WTC11 (cell line): ENCODE measurements at regions not wholly inside any gene's neighbourhood (a gene's known extent, or its start where the extent isn't known, plus 50 kb on each side); places are given as distances from the start of the nearest gene placed in this dataset.

Source experiments
- ATAC-seq: fragments of 200-7000 bp; cut with Tn5 transposase; 2 replicates; pipeline ENCODE4 v1.10.0; 2021; ENCODE audit warnings: mild to moderate bottlenecking, moderate library complexity
- CTCF ChIA-PET: fragments of 300-600 bp; sonication (Branson Sonifier 250); formaldehyde crosslinking; loops from one replicate; lab custom pipeline; 2021; ENCODE audit warnings: antibody characterized with exemption; lab: Charles Lee
- POLR2A ChIA-PET: fragments of 350-600 bp; sonication (Branson Sonifier 250); formaldehyde crosslinking; loops from one replicate; lab custom pipeline; 2021; ENCODE audit warnings: antibody characterized with exemption; lab: Charles Lee
- DNase-seq: peaks from one replicate; pipeline ENCODE4 v3.0.0; 2021; ENCODE audit warnings: low spot score
- H3K27ac Mint-ChIP-seq: 2 replicates; pipeline ENCODE4 v1.8.0; 2021; ENCODE audit warnings: mixed read lengths
- H3K27me3 Mint-ChIP-seq: 2 replicates; pipeline ENCODE4 v1.8.0; 2021; ENCODE audit warnings: low read depth, mild to moderate bottlenecking, moderate library complexity, mixed read lengths
- H3K36me3 Mint-ChIP-seq: 2 replicates; pipeline ENCODE4 v1.8.0; 2021; ENCODE audit warnings: mixed read lengths
- H3K4me1 Mint-ChIP-seq: 2 replicates; pipeline ENCODE4 v1.8.0; 2022; ENCODE audit warnings: mixed read lengths
- H3K4me3 Mint-ChIP-seq: 2 replicates; pipeline ENCODE4 v1.8.0; 2021; ENCODE audit warnings: mild to moderate bottlenecking, moderate library complexity, mixed read lengths
- H3K9me3 Mint-ChIP-seq: 2 replicates; pipeline ENCODE4 v1.8.0; 2021; ENCODE audit warnings: mixed read lengths
- CBFB ChIP-seq: sonication (generic); formaldehyde crosslinking; IDR thresholded peaks from 2 replicates; pipeline ENCODE4 v1.8.1; 2022; ENCODE audit warnings: mild to moderate bottlenecking, low read depth, missing genetic modification reagents
- E2F5 ChIP-seq: sonication (generic); formaldehyde crosslinking; IDR thresholded peaks from 2 replicates; pipeline ENCODE4 v1.8.1; 2022; ENCODE audit warnings: mild to moderate bottlenecking, moderate library complexity, missing genetic modification reagents
- ELF4 ChIP-seq: sonication (generic); formaldehyde crosslinking; IDR thresholded peaks from 2 replicates; pipeline ENCODE4 v1.8.1; 2022; ENCODE audit warnings: low read depth, mild to moderate bottlenecking, moderate library complexity, missing genetic modification reagents
- ETV6 ChIP-seq: sonication (generic); formaldehyde crosslinking; IDR thresholded peaks from 2 replicates; pipeline ENCODE4 v1.8.1; 2022; ENCODE audit warnings: mild to moderate bottlenecking, missing genetic modification reagents
- FOXJ3 ChIP-seq: sonication (generic); formaldehyde crosslinking; IDR thresholded peaks from 2 replicates; pipeline ENCODE4 v1.9.0; 2021; ENCODE audit warnings: missing genetic modification reagents, mild to moderate bottlenecking, borderline replicate concordance
- FOXK1 ChIP-seq: sonication (generic); formaldehyde crosslinking; IDR thresholded peaks from 2 replicates; pipeline ENCODE4 v1.8.0; 2022; ENCODE audit warnings: mild to moderate bottlenecking, moderate library complexity, missing genetic modification reagents
- JUN ChIP-seq: sonication (generic); formaldehyde crosslinking; IDR thresholded peaks from 2 replicates; pipeline ENCODE4 v1.8.0; 2023; ENCODE audit warnings: mild to moderate bottlenecking, missing genetic modification reagents
- MXD4 ChIP-seq: fragments of 250-450 bp; sonication (Bioruptor Pico); IDR thresholded peaks from 2 replicates; pipeline ENCODE4 v1.8.0; 2021; ENCODE audit warnings: mild to moderate bottlenecking, moderate library complexity, borderline replicate concordance
- NFYB ChIP-seq: sonication (generic); formaldehyde crosslinking; conservative IDR thresholded peaks from 2 replicates; pipeline ENCODE4 v1.8.0; 2022; ENCODE audit warnings: low read depth, missing genetic modification reagents
- NR1H2 ChIP-seq: sonication (generic); formaldehyde crosslinking; IDR thresholded peaks from 2 replicates; pipeline ENCODE4 v1.9.0; 2021; ENCODE audit warnings: mild to moderate bottlenecking, moderate library complexity, missing genetic modification reagents
- NR2C2 ChIP-seq: sonication (generic); formaldehyde crosslinking; IDR thresholded peaks from 2 replicates; pipeline ENCODE4 v1.8.0; 2022; ENCODE audit warnings: mild to moderate bottlenecking, missing genetic modification reagents
- PRRX2 ChIP-seq: fragments of 250-450 bp; sonication (Bioruptor Pico); IDR thresholded peaks from 2 replicates; pipeline ENCODE4 v1.8.0; 2021; ENCODE audit warnings: mild to moderate bottlenecking
- ZNF317 ChIP-seq: sonication (generic); formaldehyde crosslinking; IDR thresholded peaks from 2 replicates; pipeline ENCODE4 v1.8.1; 2023; ENCODE audit warnings: low read depth, mild to moderate bottlenecking, moderate library complexity, missing genetic modification reagents, borderline replicate concordance
- TF ChIP-seq, protein P1 (sequence below): sonication (generic); formaldehyde crosslinking; IDR thresholded peaks from 2 replicates; pipeline ENCODE4 v1.8.1; 2023; ENCODE audit warnings: mild to moderate bottlenecking, missing genetic modification reagents, moderate library complexity
- TF ChIP-seq, protein P2 (sequence below): fragments of 250-450 bp; sonication (Bioruptor Pico); IDR thresholded peaks from 2 replicates; pipeline ENCODE4 v2.1.2; 2022; ENCODE audit warnings: mild to moderate bottlenecking, moderate library complexity
- TF ChIP-seq, protein P3 (sequence below): fragments of 200-600 bp; IDR thresholded peaks from 2 replicates; pipeline ENCODE4 v1.8.0; 2022; ENCODE audit warnings: antibody characterized with exemption
- TF ChIP-seq, protein P4 (sequence below): sonication (generic); formaldehyde crosslinking; IDR thresholded peaks from 2 replicates; pipeline ENCODE4 v1.8.0; 2022; ENCODE audit warnings: mild to moderate bottlenecking, missing genetic modification reagents
- TF ChIP-seq, protein P5 (sequence below): sonication (generic); formaldehyde crosslinking; conservative IDR thresholded peaks from 2 replicates; pipeline ENCODE4 v1.8.1; 2022; ENCODE audit warnings: mild to moderate bottlenecking, missing genetic modification reagents
- TF ChIP-seq, protein P6 (sequence below): sonication (generic); formaldehyde crosslinking; IDR thresholded peaks from 2 replicates; pipeline ENCODE4 v1.8.1; 2022; ENCODE audit warnings: low read depth, mild to moderate bottlenecking, moderate library complexity, missing genetic modification reagents, borderline replicate concordance
- TF ChIP-seq, protein P7 (sequence below): sonication (generic); formaldehyde crosslinking; IDR thresholded peaks from 2 replicates; pipeline ENCODE4 v1.8.0; 2023; ENCODE audit warnings: mild to moderate bottlenecking, missing genetic modification reagents

GRCh38 chr1:182269097-182269496, 122.5 kb downstream of the GLUL start:
- POLR2A ChIA-PET = no interaction called here

GRCh38 chr1:182268669-182269068, 122.9 kb downstream of the GLUL start:
- no peaks in the 10 kb centered on the region for H3K27me3 Mint-ChIP-seq

More at GRCh38 chr1:182269097-182269496, 122.5 kb downstream of the GLUL start:
- H3K4me1 Mint-ChIP-seq = no peaks in the 10 kb centered on the region
- TF ChIP-seq FOXJ3 (CRISPR knock-in tag) (no peak), ETV6 (CRISPR knock-in tag) (no peak), FOXK1 (CRISPR knock-in tag) (no peak), ELF4 (CRISPR knock-in tag) (no peak), PRRX2 (no peak), MXD4 (CRISPR knock-in tag) (no peak)
- TF ChIP-seq, protein P1, sequence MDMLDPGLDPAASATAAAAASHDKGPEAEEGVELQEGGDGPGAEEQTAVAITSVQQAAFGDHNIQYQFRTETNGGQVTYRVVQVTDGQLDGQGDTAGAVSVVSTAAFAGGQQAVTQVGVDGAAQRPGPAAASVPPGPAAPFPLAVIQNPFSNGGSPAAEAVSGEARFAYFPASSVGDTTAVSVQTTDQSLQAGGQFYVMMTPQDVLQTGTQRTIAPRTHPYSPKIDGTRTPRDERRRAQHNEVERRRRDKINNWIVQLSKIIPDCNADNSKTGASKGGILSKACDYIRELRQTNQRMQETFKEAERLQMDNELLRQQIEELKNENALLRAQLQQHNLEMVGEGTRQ (CRISPR knock-in tag) = no peak
- TF ChIP-seq, protein P2, sequence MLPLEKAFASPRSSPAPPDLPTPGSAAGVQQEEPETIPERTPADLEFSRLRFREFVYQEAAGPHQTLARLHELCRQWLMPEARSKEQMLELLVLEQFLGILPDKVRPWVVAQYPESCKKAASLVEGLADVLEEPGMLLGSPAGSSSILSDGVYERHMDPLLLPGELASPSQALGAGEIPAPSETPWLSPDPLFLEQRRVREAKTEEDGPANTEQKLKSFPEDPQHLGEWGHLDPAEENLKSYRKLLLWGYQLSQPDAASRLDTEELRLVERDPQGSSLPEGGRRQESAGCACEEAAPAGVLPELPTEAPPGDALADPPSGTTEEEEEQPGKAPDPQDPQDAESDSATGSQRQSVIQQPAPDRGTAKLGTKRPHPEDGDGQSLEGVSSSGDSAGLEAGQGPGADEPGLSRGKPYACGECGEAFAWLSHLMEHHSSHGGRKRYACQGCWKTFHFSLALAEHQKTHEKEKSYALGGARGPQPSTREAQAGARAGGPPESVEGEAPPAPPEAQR (CRISPR knock-in tag) = no peak
- TF ChIP-seq, all 79 proteins: peak for 0
- H3K9me3 Mint-ChIP-seq = no peaks in the 10 kb centered on the region
- no peak overlapping the region for H3K27ac Mint-ChIP-seq
- no peak for DNase-seq
- CTCF ChIA-PET = no interaction called here
- no peak for ATAC-seq
- no peaks in the 10 kb centered on the region for H3K27me3 Mint-ChIP-seq
- H3K36me3 Mint-ChIP-seq = no peaks in the 10 kb centered on the region
- no peak overlapping the region for H3K4me3 Mint-ChIP-seq

GRCh38 chr1:182264185-182264584, 127.4 kb downstream of the GLUL start:
- ATAC-seq = no peak
- TF ChIP-seq, protein P2 (CRISPR knock-in tag) = no peak
- TF ChIP-seq E2F5 (CRISPR knock-in tag) (no peak), ZNF317 (CRISPR knock-in tag) (no peak), NFYB (no peak), CBFB (CRISPR knock-in tag) (no peak), MXD4 (CRISPR knock-in tag) (no peak)
- TF ChIP-seq, protein P3, sequence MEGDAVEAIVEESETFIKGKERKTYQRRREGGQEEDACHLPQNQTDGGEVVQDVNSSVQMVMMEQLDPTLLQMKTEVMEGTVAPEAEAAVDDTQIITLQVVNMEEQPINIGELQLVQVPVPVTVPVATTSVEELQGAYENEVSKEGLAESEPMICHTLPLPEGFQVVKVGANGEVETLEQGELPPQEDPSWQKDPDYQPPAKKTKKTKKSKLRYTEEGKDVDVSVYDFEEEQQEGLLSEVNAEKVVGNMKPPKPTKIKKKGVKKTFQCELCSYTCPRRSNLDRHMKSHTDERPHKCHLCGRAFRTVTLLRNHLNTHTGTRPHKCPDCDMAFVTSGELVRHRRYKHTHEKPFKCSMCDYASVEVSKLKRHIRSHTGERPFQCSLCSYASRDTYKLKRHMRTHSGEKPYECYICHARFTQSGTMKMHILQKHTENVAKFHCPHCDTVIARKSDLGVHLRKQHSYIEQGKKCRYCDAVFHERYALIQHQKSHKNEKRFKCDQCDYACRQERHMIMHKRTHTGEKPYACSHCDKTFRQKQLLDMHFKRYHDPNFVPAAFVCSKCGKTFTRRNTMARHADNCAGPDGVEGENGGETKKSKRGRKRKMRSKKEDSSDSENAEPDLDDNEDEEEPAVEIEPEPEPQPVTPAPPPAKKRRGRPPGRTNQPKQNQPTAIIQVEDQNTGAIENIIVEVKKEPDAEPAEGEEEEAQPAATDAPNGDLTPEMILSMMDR = no peak
- TF ChIP-seq, protein P4, sequence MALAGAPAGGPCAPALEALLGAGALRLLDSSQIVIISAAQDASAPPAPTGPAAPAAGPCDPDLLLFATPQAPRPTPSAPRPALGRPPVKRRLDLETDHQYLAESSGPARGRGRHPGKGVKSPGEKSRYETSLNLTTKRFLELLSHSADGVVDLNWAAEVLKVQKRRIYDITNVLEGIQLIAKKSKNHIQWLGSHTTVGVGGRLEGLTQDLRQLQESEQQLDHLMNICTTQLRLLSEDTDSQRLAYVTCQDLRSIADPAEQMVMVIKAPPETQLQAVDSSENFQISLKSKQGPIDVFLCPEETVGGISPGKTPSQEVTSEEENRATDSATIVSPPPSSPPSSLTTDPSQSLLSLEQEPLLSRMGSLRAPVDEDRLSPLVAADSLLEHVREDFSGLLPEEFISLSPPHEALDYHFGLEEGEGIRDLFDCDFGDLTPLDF (CRISPR knock-in tag) = no peak
- TF ChIP-seq, protein P5, sequence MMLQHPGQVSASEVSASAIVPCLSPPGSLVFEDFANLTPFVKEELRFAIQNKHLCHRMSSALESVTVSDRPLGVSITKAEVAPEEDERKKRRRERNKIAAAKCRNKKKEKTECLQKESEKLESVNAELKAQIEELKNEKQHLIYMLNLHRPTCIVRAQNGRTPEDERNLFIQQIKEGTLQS (CRISPR knock-in tag) = no peak

More at GRCh38 chr1:182268669-182269068, 122.9 kb downstream of the GLUL start:
- ATAC-seq (no peak), DNase-seq (no peak)
- no peaks in the 10 kb centered on the region for H3K9me3 Mint-ChIP-seq
- no peaks in the 10 kb centered on the region for H3K36me3 Mint-ChIP-seq
- H3K4me1 Mint-ChIP-seq = no peaks in the 10 kb centered on the region
- CTCF ChIA-PET = no interaction called here
- TF ChIP-seq, protein P6, sequence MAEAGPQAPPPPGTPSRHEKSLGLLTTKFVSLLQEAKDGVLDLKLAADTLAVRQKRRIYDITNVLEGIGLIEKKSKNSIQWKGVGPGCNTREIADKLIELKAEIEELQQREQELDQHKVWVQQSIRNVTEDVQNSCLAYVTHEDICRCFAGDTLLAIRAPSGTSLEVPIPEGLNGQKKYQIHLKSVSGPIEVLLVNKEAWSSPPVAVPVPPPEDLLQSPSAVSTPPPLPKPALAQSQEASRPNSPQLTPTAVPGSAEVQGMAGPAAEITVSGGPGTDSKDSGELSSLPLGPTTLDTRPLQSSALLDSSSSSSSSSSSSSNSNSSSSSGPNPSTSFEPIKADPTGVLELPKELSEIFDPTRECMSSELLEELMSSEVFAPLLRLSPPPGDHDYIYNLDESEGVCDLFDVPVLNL (CRISPR knock-in tag) = no peak
- TF ChIP-seq NR2C2 (CRISPR knock-in tag) = no peak
- TF ChIP-seq JUN (CRISPR knock-in tag) = no peak
- no peak for TF ChIP-seq NR1H2 (CRISPR knock-in tag)
- no peak for TF ChIP-seq ETV6 (CRISPR knock-in tag)
- TF ChIP-seq, protein P7, sequence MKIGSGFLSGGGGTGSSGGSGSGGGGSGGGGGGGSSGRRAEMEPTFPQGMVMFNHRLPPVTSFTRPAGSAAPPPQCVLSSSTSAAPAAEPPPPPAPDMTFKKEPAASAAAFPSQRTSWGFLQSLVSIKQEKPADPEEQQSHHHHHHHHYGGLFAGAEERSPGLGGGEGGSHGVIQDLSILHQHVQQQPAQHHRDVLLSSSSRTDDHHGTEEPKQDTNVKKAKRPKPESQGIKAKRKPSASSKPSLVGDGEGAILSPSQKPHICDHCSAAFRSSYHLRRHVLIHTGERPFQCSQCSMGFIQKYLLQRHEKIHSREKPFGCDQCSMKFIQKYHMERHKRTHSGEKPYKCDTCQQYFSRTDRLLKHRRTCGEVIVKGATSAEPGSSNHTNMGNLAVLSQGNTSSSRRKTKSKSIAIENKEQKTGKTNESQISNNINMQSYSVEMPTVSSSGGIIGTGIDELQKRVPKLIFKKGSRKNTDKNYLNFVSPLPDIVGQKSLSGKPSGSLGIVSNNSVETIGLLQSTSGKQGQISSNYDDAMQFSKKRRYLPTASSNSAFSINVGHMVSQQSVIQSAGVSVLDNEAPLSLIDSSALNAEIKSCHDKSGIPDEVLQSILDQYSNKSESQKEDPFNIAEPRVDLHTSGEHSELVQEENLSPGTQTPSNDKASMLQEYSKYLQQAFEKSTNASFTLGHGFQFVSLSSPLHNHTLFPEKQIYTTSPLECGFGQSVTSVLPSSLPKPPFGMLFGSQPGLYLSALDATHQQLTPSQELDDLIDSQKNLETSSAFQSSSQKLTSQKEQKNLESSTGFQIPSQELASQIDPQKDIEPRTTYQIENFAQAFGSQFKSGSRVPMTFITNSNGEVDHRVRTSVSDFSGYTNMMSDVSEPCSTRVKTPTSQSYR = no peak
- no peak for TF ChIP-seq FOXJ3 (CRISPR knock-in tag)
- H3K27ac Mint-ChIP-seq = no peak overlapping the region
- H3K4me3 Mint-ChIP-seq = no peak overlapping the region
- POLR2A ChIA-PET = no interaction called here

More at GRCh38 chr1:182264185-182264584, 127.4 kb downstream of the GLUL start:
- no peak overlapping the region for H3K4me3 Mint-ChIP-seq
- ChIA-PET CTCF (no interaction called here), POLR2A (no interaction called here)
- no peaks in the 10 kb centered on the region for H3K9me3 Mint-ChIP-seq
- no peaks in the 10 kb centered on the region for H3K27me3 Mint-ChIP-seq
- no peaks in the 10 kb centered on the region for H3K4me1 Mint-ChIP-seq
- H3K36me3 Mint-ChIP-seq = no peaks in the 10 kb centered on the region
- no peak for DNase-seq
- H3K27ac Mint-ChIP-seq = no peak overlapping the region
